GM20000 (cell line): ENCODE measurements at regions not wholly inside any gene's neighbourhood (a gene's known extent, or its start where the extent isn't known, plus 50 kb on each side); places are given as distances from the start of the nearest gene placed in this dataset.

Source experiments
- DNase-seq: peaks from one replicate; pipeline ENCODE4 v3.0.0; 2012; ENCODE audit warnings: low spot score
- CTCF ChIP-seq: IDR thresholded peaks from 2 replicates; pipeline ENCODE4 v1.5.1; 2012; ENCODE audit warnings: mild to moderate bottlenecking, control low read depth; ENCODE audit errors: extremely low read depth, missing control alignments

- no peak for DNase-seq
- TF ChIP-seq CTCF: no peak
These were observed 372.6 kb upstream of the NR2F2 start for GRCh38 chr15:95957861-95958260.

- no peak for DNase-seq
- no peak for TF ChIP-seq CTCF
These were observed 372.1 kb upstream of the NR2F2 start for GRCh38 chr15:95958382-95958781.

GRCh38 chr15:95968856-95969255, 361.6 kb upstream of the NR2F2 start:
- no peak for TF ChIP-seq CTCF
- DNase-seq: no peak

GRCh38 chr15:95970326-95970725, 360.2 kb upstream of the NR2F2 start:
- no peak for DNase-seq
- TF ChIP-seq CTCF: no peak

- TF ChIP-seq CTCF: no peak
These were observed 358.4 kb upstream of the NR2F2 start for GRCh38 chr15:95972041-95972553.

GRCh38 chr15:95972812-95973211, 357.7 kb upstream of the NR2F2 start:
- no peak for DNase-seq
- TF ChIP-seq CTCF: no peak

More at GRCh38 chr15:95972041-95972553, 358.4 kb upstream of the NR2F2 start:
- no peak for DNase-seq

GRCh38 chr15:95973566-95974256, 356.8 kb upstream of the NR2F2 start:
- TF ChIP-seq CTCF: no peak
- peak; percentile 22 for DNase-seq
